GM18951 (cell line): ENCODE measurements at regions not wholly inside any gene's neighbourhood (a gene's known extent, or its start where the extent isn't known, plus 50 kb on each side); places are given as distances from the start of the nearest gene placed in this dataset.

ENCODE experiments used
- POLR2A ChIP-seq: IDR thresholded peaks from 4 replicates; pipeline ENCODE4 v1.6.1; 2011; ENCODE audit warnings: mild to moderate bottlenecking; ENCODE audit not compliant: insufficient read length, insufficient read depth; ENCODE audit errors: extremely low read depth
- in situ Hi-C: fragments of 300-500 bp; cut with MboI; formaldehyde crosslinking; loops from one replicate; pipeline ENCODE4 v1.12.0; 2022; ENCODE audit warnings: low sequenced_read_pairs, mixed read lengths, inconsistent platforms; ENCODE audit not compliant: unreplicated experiment

DNA sequence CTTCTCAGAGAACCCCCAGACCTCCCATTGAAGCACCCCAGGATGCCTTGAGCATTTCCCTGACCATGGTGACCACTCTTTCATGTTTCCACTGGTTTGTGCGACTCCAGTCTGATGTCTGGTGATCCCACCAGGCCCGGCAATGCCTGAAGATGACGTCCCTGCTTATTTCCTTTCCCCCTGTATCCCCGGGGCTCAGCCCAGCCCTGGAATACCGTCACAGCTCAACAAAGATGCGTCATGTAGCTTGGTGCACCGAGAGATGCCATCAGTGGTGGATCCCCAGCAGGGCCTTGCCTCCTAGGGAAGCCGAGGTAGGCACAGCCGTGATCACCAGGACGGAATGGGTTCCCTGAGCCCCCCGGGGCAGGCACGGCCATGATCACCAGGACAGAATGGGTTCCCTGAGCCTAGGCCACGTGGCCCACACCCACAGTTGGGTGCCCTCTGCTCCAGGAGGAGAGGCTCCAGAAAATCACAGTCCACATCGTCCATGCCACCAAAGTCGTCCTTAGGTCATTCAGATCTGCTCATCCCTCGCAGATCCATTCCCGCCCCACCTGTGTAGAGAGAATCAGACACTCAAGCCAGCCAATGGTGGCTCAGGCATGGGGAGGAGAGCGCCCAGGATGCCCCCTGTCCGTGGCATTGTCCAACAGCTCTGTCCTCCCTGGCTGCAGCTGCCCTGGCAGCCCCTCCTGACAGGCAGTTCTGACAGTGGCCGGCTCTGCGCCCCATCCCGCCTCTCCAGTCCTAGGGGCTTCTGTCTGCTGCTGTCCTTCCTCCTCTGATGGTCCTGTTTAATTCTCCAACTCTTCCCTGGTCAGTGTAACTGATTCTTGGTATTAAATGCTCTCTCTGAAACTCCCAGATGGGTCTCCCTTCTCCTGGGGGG lies 261.1 kb downstream of the RBFOX3 start:
- no peak for TF ChIP-seq POLR2A
- in situ Hi-C loops: no loop called here

DNA sequence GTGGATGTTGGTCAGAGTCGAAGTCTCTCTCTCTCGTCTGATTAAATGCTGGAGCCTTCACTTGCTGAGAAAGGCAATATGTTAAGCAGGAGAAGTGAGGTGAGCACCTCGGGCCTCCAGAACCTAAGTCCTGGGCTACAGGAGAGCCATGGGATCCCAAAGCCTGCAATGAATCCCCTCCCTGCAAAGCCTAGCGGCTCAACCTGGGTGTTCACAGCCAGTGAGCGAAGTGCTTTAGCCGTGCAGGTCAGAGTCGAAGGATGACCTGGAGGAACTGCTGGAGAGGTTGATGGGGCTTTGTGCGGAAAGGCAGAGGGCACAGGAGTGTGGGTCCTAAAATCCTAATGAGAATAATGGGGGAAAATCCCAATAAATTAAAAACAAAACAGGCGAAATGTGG lies 267.8 kb downstream of the ENGASE start:
- TF ChIP-seq POLR2A: no peak
- in situ Hi-C loops: no loop called here

GRCh38 chr17:79341816-79342215 lies 267.2 kb downstream of the ENGASE start:
- no peak for TF ChIP-seq POLR2A
- in situ Hi-C loops: no loop called here

DNA sequence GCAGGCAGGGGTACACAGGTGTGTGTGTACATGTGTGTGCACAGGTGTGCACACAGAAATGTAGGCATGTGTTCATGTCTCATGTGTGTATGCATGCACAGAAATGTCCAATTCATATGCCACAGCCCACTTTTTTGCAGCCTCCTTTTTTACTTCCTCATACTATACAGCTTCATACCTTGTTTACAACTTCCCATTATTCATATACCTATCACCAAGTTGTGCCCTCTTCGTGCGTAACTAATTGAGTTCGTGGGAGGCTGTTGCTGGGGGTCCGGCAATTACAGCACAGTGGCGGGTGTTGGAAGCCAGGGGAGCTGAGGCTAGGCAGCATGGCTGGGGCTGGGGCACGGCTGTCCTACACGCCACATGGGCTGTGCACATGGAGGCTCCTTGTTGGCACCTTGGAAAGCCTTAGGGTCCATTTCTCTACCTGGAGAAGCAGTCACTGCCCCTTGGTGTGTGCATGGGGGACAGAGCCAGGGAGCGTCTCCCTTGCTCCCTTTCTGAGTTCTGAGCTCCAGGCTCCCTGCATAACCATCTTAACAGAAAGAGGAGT lies 266.7 kb downstream of the ENGASE start:
- in situ Hi-C loops: no loop called here
- TF ChIP-seq POLR2A: no peak

GRCh38 chr17:79340333-79341221 lies 266.0 kb downstream of the ENGASE start:
- TF ChIP-seq POLR2A: no peak
- in situ Hi-C loops: no loop called here

DNA sequence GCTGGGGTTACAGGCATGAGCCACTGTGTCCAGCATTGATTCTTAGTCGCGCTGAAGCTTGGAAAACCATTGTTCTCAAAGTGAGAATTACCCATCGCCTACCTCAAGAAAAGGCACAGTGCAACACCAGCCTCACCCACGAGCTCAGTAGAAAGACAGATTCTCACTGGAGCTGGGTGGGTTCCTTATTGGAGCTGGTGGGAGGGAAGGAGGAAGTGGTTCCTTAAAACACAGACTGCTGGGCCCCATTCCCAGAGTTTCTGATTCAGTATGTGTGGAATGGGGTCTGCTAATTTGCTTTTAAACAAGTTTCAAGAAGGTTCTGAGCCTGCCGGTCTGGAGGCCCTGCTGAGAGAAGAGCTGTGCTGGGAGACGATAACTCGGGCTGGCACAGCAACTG lies 264.7 kb downstream of the ENGASE start:
- TF ChIP-seq POLR2A: no peak

DNA sequence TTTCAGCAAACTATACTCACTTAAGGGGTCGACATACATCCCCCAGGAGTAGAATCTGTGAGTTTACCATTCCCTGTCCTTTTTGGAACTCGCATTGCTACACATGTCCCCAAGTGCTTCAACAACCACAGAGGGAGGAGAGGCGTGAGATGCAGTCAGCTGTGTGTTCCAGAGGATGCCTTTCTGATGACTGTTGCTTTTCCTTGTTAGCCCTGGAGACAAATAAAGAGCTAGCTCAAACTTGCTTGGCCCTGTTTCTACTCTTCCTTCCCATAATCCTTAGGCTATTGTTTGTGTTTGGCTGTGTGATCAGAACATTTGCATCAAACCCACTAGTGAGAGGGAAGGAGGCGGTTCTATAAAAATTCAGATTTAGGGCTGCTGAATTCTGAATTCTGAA lies 264.0 kb downstream of the ENGASE start:
- no peak for TF ChIP-seq POLR2A

More for the DNA sequence above, 264.7 kb downstream of the ENGASE start:
- in situ Hi-C loops: no loop called here

DNA sequence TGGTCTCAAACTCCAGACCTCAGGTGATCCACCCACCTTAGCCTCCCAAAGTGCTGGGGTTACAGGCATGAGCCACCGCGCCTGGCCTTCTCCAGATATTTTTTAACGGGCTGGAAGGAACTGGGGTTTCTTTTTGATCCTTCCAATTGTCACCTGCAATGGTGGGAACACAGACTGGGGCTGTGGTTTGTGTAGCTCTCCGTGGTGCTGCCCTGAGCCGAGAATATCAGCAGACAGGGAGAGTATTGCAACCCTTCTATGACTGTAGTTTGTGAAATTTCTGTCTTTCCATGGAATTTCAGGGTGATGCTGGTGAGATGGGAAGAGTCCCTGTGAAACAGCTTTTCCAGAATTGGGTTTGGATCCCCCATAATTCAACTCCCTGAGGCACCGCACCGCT lies 263.5 kb downstream of the ENGASE start:
- in situ Hi-C loops: no loop called here
- TF ChIP-seq POLR2A: no peak

More for the DNA sequence above, 264.0 kb downstream of the ENGASE start:
- in situ Hi-C loops: no loop called here

GRCh38 chr17:79337053-79337452 lies 262.4 kb downstream of the ENGASE start:
- in situ Hi-C loops: no loop called here
- TF ChIP-seq POLR2A: no peak

DNA sequence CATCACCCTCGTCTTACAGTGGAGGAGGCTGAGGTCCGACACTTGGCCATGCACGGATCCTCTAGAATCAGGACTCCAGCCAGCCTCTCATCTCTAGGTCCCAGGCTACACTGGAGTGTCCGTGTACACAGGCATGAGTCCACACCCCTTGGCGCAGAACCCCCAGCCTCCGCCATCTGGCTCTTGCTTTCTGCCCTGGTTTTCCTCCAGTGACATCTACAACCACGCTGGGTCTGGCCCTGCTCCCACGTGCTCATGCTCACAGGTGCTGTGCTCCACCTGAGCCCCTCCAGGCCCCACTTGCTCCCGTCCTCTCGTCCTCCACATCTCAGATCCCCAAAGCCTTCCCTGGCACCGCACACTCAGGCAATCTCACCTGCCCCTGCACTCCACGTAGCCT lies 260.8 kb downstream of the ENGASE start:
- no peak for TF ChIP-seq POLR2A
- in situ Hi-C loops: no loop called here

- no peak for TF ChIP-seq POLR2A
- in situ Hi-C loops: no loop called here
Observed at GRCh38 chr17:79332011-79332554, 257.5 kb downstream of the ENGASE start.

- in situ Hi-C loops: no loop called here
- TF ChIP-seq POLR2A: no peak
Observed at GRCh38 chr17:79331492-79331891, 256.9 kb downstream of the ENGASE start.

DNA sequence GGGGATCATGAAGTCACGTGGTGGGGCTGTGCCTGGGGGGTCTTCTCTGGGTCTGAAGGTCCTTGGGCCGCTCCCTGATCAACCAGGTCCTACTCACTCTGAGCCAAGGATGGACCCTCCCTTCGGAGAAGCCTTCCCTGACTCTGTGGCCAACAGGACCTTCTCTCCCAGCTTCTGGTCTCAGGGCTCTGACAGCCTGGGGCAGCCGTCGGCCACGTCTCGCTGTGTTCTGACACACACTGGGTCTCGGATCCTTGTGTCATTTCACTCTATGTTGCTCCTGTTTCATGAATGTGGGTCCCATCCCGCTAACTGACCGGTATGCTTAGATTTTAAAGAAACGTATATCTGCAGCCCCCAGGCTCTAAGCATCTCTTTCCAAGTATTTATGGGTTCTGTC lies 256.1 kb downstream of the ENGASE start:
- in situ Hi-C loops: no loop called here
- TF ChIP-seq POLR2A: no peak
